C4-2B (cell line): ENCODE measurements at regions not wholly inside any gene's neighbourhood (a gene's known extent, or its start where the extent isn't known, plus 50 kb on each side); places are given as distances from the start of the nearest gene placed in this dataset.

Experiments used
- H3K27ac ChIP-seq: fragments of 450-650 bp; 2 replicates; pipeline ENCODE4 v1.5.1; 2017
- CTCF ChIP-seq: fragments of 450-650 bp; conservative IDR thresholded peaks from 2 replicates; pipeline ENCODE4 v1.5.1; 2017; ENCODE audit warnings: mild to moderate bottlenecking
- ZFX ChIP-seq: fragments of 450-650 bp; IDR thresholded peaks from 2 replicates; pipeline ENCODE4 v1.6.1; 2017

GRCh38 chr1:69073176-69073575, 494.5 kb upstream of the LRRC7 start:
- H3K27ac ChIP-seq, result no peak overlapping the region
- TF ChIP-seq ZFX (no peak), CTCF (peak; percentile 18; the same call in 1 of the 2 replicates)

GRCh38 chr1:69076631-69077030, 491.1 kb upstream of the LRRC7 start:
- no peak overlapping the region for H3K27ac ChIP-seq
- TF ChIP-seq CTCF (no peak), ZFX (no peak)

- TF ChIP-seq ZFX (no peak), CTCF (no peak)
- no peak overlapping the region for H3K27ac ChIP-seq
Measured at GRCh38 chr1:69077198-69077597, 490.5 kb upstream of the LRRC7 start.

- TF ChIP-seq CTCF, result no peak
- no peak for TF ChIP-seq ZFX
- no peak overlapping the region for H3K27ac ChIP-seq
Measured at GRCh38 chr1:69077633-69078032, 490.1 kb upstream of the LRRC7 start.

- no peak for TF ChIP-seq CTCF
- TF ChIP-seq ZFX, result no peak
- no peak overlapping the region for H3K27ac ChIP-seq
Measured at GRCh38 chr1:69081668-69082067, 486.1 kb upstream of the LRRC7 start.

GRCh38 chr1:69082312-69082711, 485.4 kb upstream of the LRRC7 start:
- H3K27ac ChIP-seq, result no peak overlapping the region
- TF ChIP-seq ZFX (no peak), CTCF (no peak)

GRCh38 chr1:69086148-69086547, 481.6 kb upstream of the LRRC7 start:
- TF ChIP-seq ZFX (no peak), CTCF (no peak)
- H3K27ac ChIP-seq, result no peak overlapping the region
